Keratinocyte (primary cell): ENCODE measurements at regions not wholly inside any gene's neighbourhood (a gene's known extent, or its start where the extent isn't known, plus 50 kb on each side); places are given as distances from the start of the nearest gene placed in this dataset.

Experiments used
- DNase-seq: peaks from one replicate; pipeline ENCODE4 v3.0.0-alpha.2; 2011; ENCODE audit warnings: low read depth, missing footprints, low spot score
- FAIRE-seq: peaks from 2 replicates; lab custom pipeline; 2011; peaks lifted over from hg19 to GRCh38; lab: Jason Lieb, UNC
- H2AFZ ChIP-seq: 2 replicates; pipeline ENCODE4 v1.6.0; 2012; ENCODE audit warnings: low read length, control low read depth, inconsistent platforms; ENCODE audit not compliant: control insufficient read depth
- H3K27ac ChIP-seq: 2 replicates; pipeline ENCODE4 v1.5.1; 2011; ENCODE audit warnings: low read length; ENCODE audit not compliant: control insufficient read depth, insufficient read depth
- H3K27me3 ChIP-seq: 3 replicates; pipeline ENCODE4 v1.6.0; 2011; ENCODE audit warnings: low read length; ENCODE audit not compliant: control insufficient read depth, insufficient read depth; ENCODE audit errors: extremely low read depth
- H3K36me3 ChIP-seq, 2 experiments: 2 replicates in 1 of 2; 3 replicates in 1 of 2; pipeline ENCODE4 v1.5.1; 2011; ENCODE audit warnings: low read length in 2 of 2, mild to moderate bottlenecking in 1 of 2; ENCODE audit not compliant: control insufficient read depth in 2 of 2, insufficient read depth in 2 of 2; ENCODE audit errors: extremely low read depth in 1 of 2
- H3K4me1 ChIP-seq: 3 replicates; pipeline ENCODE4 v1.5.1; 2011; ENCODE audit warnings: low read length; ENCODE audit not compliant: control insufficient read depth, insufficient read depth; ENCODE audit errors: extremely low read depth
- H3K4me2 ChIP-seq: 3 replicates; pipeline ENCODE4 v1.6.0; 2011; ENCODE audit warnings: low read depth, low read length; ENCODE audit not compliant: control insufficient read depth, insufficient read depth; ENCODE audit errors: extremely low read depth
- H3K4me3 ChIP-seq, 3 experiments: fragments of 200-600 bp in 1 of 3; sonication (generic) in 1 of 3; 2 replicates in 2 of 3; 3 replicates in 1 of 3; pipeline ENCODE4 v1.5.1; 2011 to 2016; ENCODE audit warnings: low read length in 3 of 3, mild to moderate bottlenecking in 3 of 3, control low read depth in 2 of 3, inconsistent platforms in 1 of 3, low read depth in 1 of 3, mixed read lengths in 1 of 3, mixed run types in 1 of 3, moderate library complexity in 1 of 3; ENCODE audit not compliant: control insufficient read depth in 2 of 3, insufficient read depth in 2 of 3; ENCODE audit errors: extremely low read depth in 1 of 3
- H3K79me2 ChIP-seq: 2 replicates; pipeline ENCODE4 v1.6.0; 2012; ENCODE audit warnings: low read length; ENCODE audit not compliant: control insufficient read depth, insufficient read depth
- H3K9ac ChIP-seq: 3 replicates; pipeline ENCODE4 v1.6.0; 2011; ENCODE audit warnings: low read length; ENCODE audit not compliant: control insufficient read depth, insufficient read depth; ENCODE audit errors: extremely low read depth
- H3K9me1 ChIP-seq: 3 replicates; pipeline ENCODE4 v1.6.0; 2011; ENCODE audit warnings: low read length; ENCODE audit not compliant: control insufficient read depth, insufficient read depth; ENCODE audit errors: extremely low read depth
- H3K9me3 ChIP-seq: 2 replicates; pipeline ENCODE4 v1.5.1; 2012; ENCODE audit warnings: low read depth, low read length; ENCODE audit not compliant: control insufficient read depth
- H4K20me1 ChIP-seq: 3 replicates; pipeline ENCODE4 v1.6.0; 2011; ENCODE audit warnings: low read length; ENCODE audit not compliant: control insufficient read depth, insufficient read depth; ENCODE audit errors: extremely low read depth
- CTCF ChIP-seq, 3 experiments: IDR thresholded peaks in 1 of 3; conservative IDR thresholded peaks in 1 of 3; optimal IDR thresholded peaks in 1 of 3; 2 replicates in 2 of 3; 3 replicates in 1 of 3; pipeline versions ENCODE3 to v1.5.1; 2011; ENCODE audit warnings: low read length in 3 of 3, mild to moderate bottlenecking in 3 of 3, moderate library complexity in 2 of 3, control low read depth in 1 of 3, inconsistent platforms in 1 of 3; ENCODE audit not compliant: insufficient read depth in 2 of 3; ENCODE audit errors: extremely low read depth in 1 of 3
- EZH2 ChIP-seq: IDR thresholded peaks from one replicate; pipeline ENCODE4 v1.6.1; 2012; ENCODE audit warnings: inconsistent platforms, mild to moderate bottlenecking, low read length, moderate library complexity
- dilution Hi-C: fragments of 300-500 bp; cut with MboI; formaldehyde crosslinking; loops from one replicate; pipeline ENCODE4 v1.7.0; 2020; ENCODE audit warnings: low sequenced_read_pairs; ENCODE audit not compliant: extremely low pct_ligation_motif_present

GRCh38 chr3:117875887-117876286 lies 1158.8 kb downstream of the IGSF11 start:
- Histone ChIP-seq H2AFZ (no peak overlapping the region), H3K79me2 (no peaks in the 10 kb centered on the region), H3K27ac (no peak overlapping the region), H3K9me3 (no peaks in the 10 kb centered on the region), H3K4me3 (no peak overlapping the region), H3K9ac (no peak overlapping the region), H3K36me3 (no peaks in the 10 kb centered on the region), H3K9me1 (no peaks in the 10 kb centered on the region), H3K4me1 (no peaks in the 10 kb centered on the region), H4K20me1 (no peaks in the 10 kb centered on the region), H3K27me3 (no peaks in the 10 kb centered on the region), H3K4me2 (no peak overlapping the region)
- no peak for TF ChIP-seq EZH2
- TF ChIP-seq CTCF (optimal IDR thresholded peaks at IDR 0.05 in 1 of 3, IDR thresholded peaks at IDR 0.05 in 1 of 3, conservative IDR thresholded peaks at IDR 0.05 in 1 of 3; ENCODE audit: extremely low read depth in 1 of 3, insufficient read depth in 2 of 3, low read length in 3 of 3) = no peak
- DNase-seq (no peak), FAIRE-seq (no peak)
- dilution Hi-C loops = no loop called here

GRCh38 chr3:117880638-117881037 lies 1154.0 kb downstream of the IGSF11 start:
- Histone ChIP-seq H3K27ac (no peak overlapping the region), H3K79me2 (no peaks in the 10 kb centered on the region), H2AFZ (no peak overlapping the region), H3K4me3 (no peak overlapping the region), H4K20me1 (no peaks in the 10 kb centered on the region), H3K4me1 (no peaks in the 10 kb centered on the region), H3K9me1 (no peaks in the 10 kb centered on the region), H3K4me2 (no peak overlapping the region), H3K9me3 (no peaks in the 10 kb centered on the region), H3K9ac (no peak overlapping the region), H3K27me3 (no peaks in the 10 kb centered on the region), H3K36me3 (no peaks in the 10 kb centered on the region)
- FAIRE-seq (no peak), DNase-seq (no peak)
- dilution Hi-C loops = no loop called here
- TF ChIP-seq CTCF (optimal IDR thresholded peaks at IDR 0.05 in 1 of 3, IDR thresholded peaks at IDR 0.05 in 1 of 3, conservative IDR thresholded peaks at IDR 0.05 in 1 of 3; ENCODE audit: extremely low read depth in 1 of 3, insufficient read depth in 2 of 3, low read length in 3 of 3) (no peak), EZH2 (no peak)
